ENCODE measurements at regions not wholly inside any gene's neighbourhood (a gene's known extent, or its start where the extent isn't known, plus 50 kb on each side); places are given as distances from the start of the nearest gene placed in this dataset.

- TF ChIP-seq ZBTB26 (tag by site-specific recombination; optimal IDR thresholded peaks at IDR 0.05) (no peak), CTCF (tag by site-specific recombination; IDR thresholded peaks at IDR 0.05) (no peak)
These were observed 156.1 kb downstream of the IGLL1 start for GRCh38 chr22:23424031-23424430.

Measured in HEK293 (cell line).